H1 (cell line): ENCODE measurements at regions not wholly inside any gene's neighbourhood (a gene's known extent, or its start where the extent isn't known, plus 50 kb on each side); places are given as distances from the start of the nearest gene placed in this dataset.

ENCODE experiments used
- CTCF ChIA-PET: fragments of 300-600 bp; sonication (Branson Sonifier 250); formaldehyde crosslinking; loops from one replicate; lab custom pipeline; 2021; ENCODE audit not compliant: partially characterized antibody; lab: Charles Lee
- POLR2A ChIA-PET: fragments of 300-600 bp; sonication (Branson Sonifier 250); formaldehyde crosslinking; loops from one replicate; lab custom pipeline; 2021; ENCODE audit warnings: inconsistent platforms; ENCODE audit not compliant: partially characterized antibody; lab: Charles Lee
- DNase-seq, 2 experiments: peaks; one replicate each; pipeline versions ENCODE4 v3.0.0 to v3.0.0-alpha.2; 2010 to 2022; ENCODE audit warnings: low spot score in 2 of 2, low read depth in 1 of 2, mixed read lengths in 1 of 2
- FAIRE-seq: peaks from 2 replicates; lab custom pipeline; 2011; peaks lifted over from hg19 to GRCh38; lab: Jason Lieb, UNC
- H2AFZ ChIP-seq: 2 replicates; pipeline ENCODE4 v1.8.1; 2012; ENCODE audit warnings: low read length, inconsistent platforms
- H2AK5ac ChIP-seq: 2 replicates; pipeline ENCODE4 v1.6.1; 2013; ENCODE audit warnings: low read depth, low read length
- H2BK120ac ChIP-seq: replicated peaks from 2 replicates; pipeline ENCODE3; 2013; ENCODE audit warnings: low read depth, low read length, inconsistent platforms
- H2BK12ac ChIP-seq: 2 replicates; pipeline ENCODE4 v1.6.1; 2013; ENCODE audit warnings: low read depth, low read length
- H2BK15ac ChIP-seq: 2 replicates; pipeline ENCODE4 v1.6.1; 2013; ENCODE audit warnings: low read length
- H2BK20ac ChIP-seq: 2 replicates; pipeline ENCODE4 v1.6.1; 2013; ENCODE audit warnings: low read length
- H2BK5ac ChIP-seq: 2 replicates; pipeline ENCODE4 v1.6.1; 2013; ENCODE audit warnings: low read depth, low read length
- H3K14ac ChIP-seq: 2 replicates; pipeline ENCODE4 v1.6.1; 2013; ENCODE audit warnings: inconsistent platforms; ENCODE audit not compliant: insufficient read length
- H3K18ac ChIP-seq: 2 replicates; pipeline ENCODE4 v1.6.1; 2013; ENCODE audit warnings: low read length; ENCODE audit errors: extremely low read depth
- H3K23ac ChIP-seq: 2 replicates; pipeline ENCODE4 v1.6.1; 2013; ENCODE audit warnings: inconsistent platforms; ENCODE audit not compliant: insufficient read length
- H3K23me2 ChIP-seq: 2 replicates; pipeline ENCODE4 v1.6.1; 2013; ENCODE audit warnings: low read depth, low read length
- H3K27ac ChIP-seq: 2 replicates; pipeline ENCODE4 v1.6.1; 2011; ENCODE audit warnings: low read depth, low read length, inconsistent platforms
- H3K27me3 ChIP-seq, 4 experiments: replicated peaks in 1 of 4; 1 replicate in 1 of 4; 2 replicates in 3 of 4; pipeline versions ENCODE4 v1.6.1 to v1.8.1; 2011 to 2013; ENCODE audit warnings: low read length in 3 of 4, mild to moderate bottlenecking in 3 of 4, inconsistent platforms in 2 of 4, mixed read lengths in 2 of 4, moderate library complexity in 1 of 4; ENCODE audit not compliant: control insufficient read depth in 3 of 4, insufficient read depth in 3 of 4; ENCODE audit errors: extremely low read depth in 1 of 4
- H3K36me3 ChIP-seq, 4 experiments: 2 replicates each; pipeline versions ENCODE4 v1.6.1 to v1.8.1; 2011 to 2013; ENCODE audit warnings: mild to moderate bottlenecking in 4 of 4, low read length in 3 of 4, moderate library complexity in 2 of 4, control low read depth in 1 of 4, inconsistent platforms in 1 of 4; ENCODE audit not compliant: insufficient read depth in 4 of 4, control insufficient read depth in 2 of 4
- H3K4ac ChIP-seq: replicated peaks from 2 replicates; pipeline ENCODE3; 2013; ENCODE audit warnings: low read length, low read depth, mixed read lengths, inconsistent platforms; ENCODE audit not compliant: insufficient read length
- H3K4me1 ChIP-seq, 4 experiments: replicated peaks in 1 of 4; 1 replicate in 1 of 4; 2 replicates in 3 of 4; pipeline versions ENCODE4 v1.6.1 to v1.8.1; 2011 to 2013; ENCODE audit warnings: low read length in 3 of 4, inconsistent platforms in 2 of 4, mixed read lengths in 1 of 4; ENCODE audit not compliant: insufficient read depth in 4 of 4, control insufficient read depth in 3 of 4
- H3K4me2 ChIP-seq, 2 experiments: 2 replicates each; pipeline versions ENCODE4 v1.6.1 to v1.8.1; 2011 to 2013; ENCODE audit warnings: low read depth in 2 of 2, low read length in 2 of 2, control low read depth in 1 of 2, inconsistent platforms in 1 of 2, mild to moderate bottlenecking in 1 of 2; ENCODE audit not compliant: insufficient read depth in 1 of 2
- H3K4me3 ChIP-seq, 4 experiments: fragments of 200-600, 300-600 bp in 1 of 4; sonication (generic), shearing (Covaris generic), sonication (Bioruptor Twin) in 1 of 4; 2 replicates each; pipeline versions ENCODE4 v1.5.1 to v1.8.1; 2011 to 2016; ENCODE audit warnings: low read length in 4 of 4, low read depth in 3 of 4, control low read depth in 2 of 4, inconsistent platforms in 2 of 4, mild to moderate bottlenecking in 2 of 4, mixed read lengths in 1 of 4, moderate library complexity in 1 of 4; ENCODE audit not compliant: insufficient read depth in 2 of 4; ENCODE audit errors: extremely low read depth in 1 of 4
- H3K56ac ChIP-seq: replicated peaks from 2 replicates; pipeline ENCODE3; 2013; ENCODE audit warnings: low read depth, mild to moderate bottlenecking, mixed read lengths, low read length, inconsistent platforms; ENCODE audit not compliant: insufficient read length
- H3K79me1 ChIP-seq: 2 replicates; pipeline ENCODE4 v1.6.1; 2013; ENCODE audit warnings: low read depth, low read length, control low read depth
- H3K79me2 ChIP-seq, 2 experiments: 2 replicates each; pipeline versions ENCODE4 v1.6.1 to v1.8.1; 2012 to 2013; ENCODE audit warnings: low read length in 2 of 2, mild to moderate bottlenecking in 2 of 2, inconsistent platforms in 1 of 2; ENCODE audit not compliant: insufficient read depth in 2 of 2, control insufficient read depth in 1 of 2
- H3K9ac ChIP-seq, 4 experiments: replicated peaks in 1 of 4; 1 replicate in 1 of 4; 2 replicates in 3 of 4; pipeline versions ENCODE4 v1.6.1 to v1.8.1; 2011 to 2013; ENCODE audit warnings: low read depth in 3 of 4, low read length in 3 of 4, control low read depth in 2 of 4, mild to moderate bottlenecking in 2 of 4, moderate library complexity in 2 of 4, inconsistent platforms in 1 of 4; ENCODE audit errors: extremely low read depth in 1 of 4
- H3K9me3 ChIP-seq, 2 experiments: 2 replicates each; pipeline versions ENCODE4 v1.6.1 to v1.8.1; 2012 to 2013; ENCODE audit warnings: mild to moderate bottlenecking in 2 of 2, moderate library complexity in 2 of 2, control low read depth in 1 of 2, inconsistent platforms in 1 of 2, low read depth in 1 of 2, low read length in 1 of 2, mixed read lengths in 1 of 2; ENCODE audit not compliant: insufficient read depth in 2 of 2
- H4K20me1 ChIP-seq, 2 experiments: replicated peaks in 1 of 2; 2 replicates each; pipeline versions ENCODE3 to v1.8.1; 2011 to 2013; ENCODE audit warnings: inconsistent platforms in 2 of 2, low read length in 2 of 2, mild to moderate bottlenecking in 1 of 2; ENCODE audit not compliant: insufficient read depth in 2 of 2, control insufficient read depth in 1 of 2
- H4K5ac ChIP-seq: 2 replicates; pipeline ENCODE4 v1.6.1; 2013; ENCODE audit warnings: low read length, low read depth, mixed read lengths, inconsistent platforms; ENCODE audit not compliant: insufficient read length
- H4K8ac ChIP-seq: 2 replicates; pipeline ENCODE4 v1.8.0; 2013; ENCODE audit warnings: mild to moderate bottlenecking, moderate library complexity, low read length, inconsistent platforms; ENCODE audit not compliant: insufficient read depth; ENCODE audit errors: extremely low read depth
- H4K91ac ChIP-seq: replicated peaks from 2 replicates; pipeline ENCODE3; 2013; ENCODE audit warnings: low read length, mixed read lengths, inconsistent platforms; ENCODE audit not compliant: insufficient read length
- ASH2L ChIP-seq: fragments of 200-600, 300-600 bp; sonication (generic); IDR thresholded peaks from one replicate; pipeline ENCODE4 v1.7.1; 2017; ENCODE audit warnings: low read length
- BRCA1 ChIP-seq: IDR thresholded peaks from 2 replicates; pipeline ENCODE4 v1.6.1; 2012; ENCODE audit warnings: low read depth, low read length, improper control_type of control experiment
- CHD1 ChIP-seq: IDR thresholded peaks from 2 replicates; pipeline ENCODE4 v1.6.1; 2012; ENCODE audit warnings: low read depth, low read length, improper control_type of control experiment
- CTBP2 ChIP-seq: IDR thresholded peaks from 2 replicates; pipeline ENCODE4 v1.7.0; 2011; ENCODE audit warnings: borderline replicate concordance, mild to moderate bottlenecking, moderate library complexity, mixed read lengths, low read length; ENCODE audit not compliant: insufficient read depth, insufficient read length
- CTCF ChIP-seq, 3 experiments: IDR thresholded peaks; 1 replicate in 2 of 3; 2 replicates in 1 of 3; pipeline versions ENCODE4 v1.5.1 to v1.6.1; 2011; ENCODE audit warnings: low read length in 3 of 3, mild to moderate bottlenecking in 3 of 3, inconsistent platforms in 2 of 3, low read depth in 1 of 3, moderate library complexity in 1 of 3; ENCODE audit not compliant: insufficient read depth in 1 of 3; ENCODE audit errors: control extremely low read depth in 1 of 3
- EGR1 ChIP-seq: IDR thresholded peaks from 2 replicates; pipeline ENCODE4 v1.6.1; 2011; ENCODE audit warnings: low read depth, low read length, borderline replicate concordance
- PHF8 ChIP-seq: fragments of 200-600 bp; sonication (generic); conservative IDR thresholded peaks from 2 replicates; pipeline ENCODE4 v1.7.1; 2012; ENCODE audit warnings: low read depth, mild to moderate bottlenecking, inconsistent platforms, low read length, moderate library complexity
- RAD21 ChIP-seq, 2 experiments: IDR thresholded peaks in 1 of 2; conservative IDR thresholded peaks in 1 of 2; 2 replicates each; pipeline ENCODE4 v1.6.1; 2011; ENCODE audit warnings: low read depth in 2 of 2, low read length in 2 of 2, improper control_type of control experiment in 1 of 2, inconsistent platforms in 1 of 2, mild to moderate bottlenecking in 1 of 2, moderate library complexity in 1 of 2
- RBBP5 ChIP-seq: IDR thresholded peaks from 2 replicates; pipeline ENCODE4 v1.7.1; 2012; ENCODE audit warnings: low read depth, mild to moderate bottlenecking, inconsistent platforms, low read length, moderate library complexity, borderline replicate concordance
- SP2 ChIP-seq: IDR thresholded peaks from 2 replicates; pipeline ENCODE4 v1.6.1; 2012; ENCODE audit warnings: mild to moderate bottlenecking, low read length, inconsistent platforms
- TAF1 ChIP-seq: IDR thresholded peaks from 2 replicates; pipeline ENCODE4 v1.6.1; 2011; ENCODE audit warnings: mild to moderate bottlenecking, low read depth, low read length
- TCF12 ChIP-seq: IDR thresholded peaks from 2 replicates; pipeline ENCODE4 v1.6.1; 2011; ENCODE audit warnings: low read depth, mild to moderate bottlenecking, low read length
- ZNF274 ChIP-seq: IDR thresholded peaks from 2 replicates; pipeline ENCODE4 v1.7.0; 2012; ENCODE audit warnings: low read length, borderline replicate concordance; ENCODE audit errors: extremely low read depth
- WGBS, 2 experiments: shearing (Covaris generic) in 1 of 2; methylation state at CpG; one replicate each; pipeline versions ENCODE4 v1.1.6 to v1.1.7; 2013 to 2015; ENCODE audit warnings: low lambda C conversion rate in 2 of 2, mixed read lengths in 2 of 2, inconsistent platforms in 1 of 2, low coverage in 1 of 2, missing lambda C conversion rate in 1 of 2; ENCODE audit not compliant: insufficient replicate concordance in 2 of 2, insufficient coverage in 1 of 2, insufficient read length in 1 of 2; ENCODE audit errors: extremely low coverage in 1 of 2, missing lambda C conversion rate in 1 of 2; 5-methylcytosine and 5-hydroxymethylcytosine counted together

GRCh38 chrX:129000797-129001196, 522.5 kb downstream of the SMARCA1 start:
- no peak overlapping the region for H2AFZ ChIP-seq
- H4K20me1 ChIP-seq = no peaks in the 10 kb centered on the region
- H2BK15ac ChIP-seq = no peak overlapping the region
- no peaks in the 10 kb centered on the region for H3K23me2 ChIP-seq
- H3K79me2 ChIP-seq = no peaks in the 10 kb centered on the region
- H2BK5ac ChIP-seq = no peak overlapping the region
- H2BK12ac ChIP-seq = no peak overlapping the region
- no peak overlapping the region for H3K4ac ChIP-seq
- H2BK120ac ChIP-seq = no peak overlapping the region
- H2AK5ac ChIP-seq = no peak overlapping the region
- no peak overlapping the region for H4K5ac ChIP-seq
- no peak overlapping the region for H3K4me2 ChIP-seq
- no peak overlapping the region for H3K18ac ChIP-seq
- ChIA-PET CTCF (no interaction called here), POLR2A (no interaction called here)
- no peaks in the 10 kb centered on the region for H3K4me1 ChIP-seq
- no peak overlapping the region for H4K8ac ChIP-seq
- no peak overlapping the region for H3K27ac ChIP-seq
- DNase-seq = no peak
- H4K91ac ChIP-seq = no peak overlapping the region
- no peak for FAIRE-seq
- no peak overlapping the region for H3K9ac ChIP-seq
- H3K9me3 ChIP-seq = no peaks in the 10 kb centered on the region
- no peaks in the 10 kb centered on the region for H3K36me3 ChIP-seq
- no peak overlapping the region for H3K56ac ChIP-seq
- H3K79me1 ChIP-seq = no peaks in the 10 kb centered on the region
- H3K14ac ChIP-seq = no peak overlapping the region
- H2BK20ac ChIP-seq = no peak overlapping the region
- TF ChIP-seq CTBP2 (no peak), TAF1 (no peak), RAD21 (IDR thresholded peaks at IDR 0.05 in 1 of 2, conservative IDR thresholded peaks at IDR 0.05 in 1 of 2; ENCODE audit: low read depth in 2 of 2, low read length in 2 of 2) (no peak), CTCF (IDR thresholded peaks at IDR 0.05; ENCODE audit: control extremely low read depth in 1 of 3, insufficient read depth in 1 of 3, low read depth in 1 of 3, low read length in 3 of 3) (no peak), TCF12 (no peak), ASH2L (no peak), PHF8 (no peak), BRCA1 (no peak), CHD1 (no peak), SP2 (no peak), RBBP5 (no peak), ZNF274 (no peak), EGR1 (no peak)
- WGBS, 2 experiments = 90% methylated on average over 1 of the region's 1 CpG; no CpG with 5 or more reads in 1 of the 2 experiments
- no peak overlapping the region for H3K23ac ChIP-seq
- H3K27me3 ChIP-seq = no peaks in the 10 kb centered on the region
- H3K4me3 ChIP-seq = no peak overlapping the region
